ENCODE measurements at regions not wholly inside any gene's neighbourhood (a gene's known extent, or its start where the extent isn't known, plus 50 kb on each side); places are given as distances from the start of the nearest gene placed in this dataset.

DNA sequence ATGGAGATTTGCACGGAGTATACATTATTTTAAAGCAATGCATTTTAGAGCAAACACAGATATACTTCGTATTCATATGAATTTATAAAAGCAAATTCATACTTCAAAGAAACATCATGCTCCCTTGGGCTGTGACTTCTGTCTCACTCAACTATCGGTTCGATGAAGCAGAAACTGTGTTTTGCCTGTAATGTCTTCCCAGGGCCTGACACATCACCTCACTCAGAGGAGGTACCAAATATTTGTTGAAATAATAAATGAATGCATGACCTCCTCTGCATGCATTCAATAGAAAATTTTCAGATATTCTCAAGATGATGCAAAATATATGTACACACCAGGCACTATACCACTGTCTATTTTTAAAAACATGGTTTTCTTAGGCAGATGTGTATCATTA is 432.7 kb downstream of the EFNB2 start:
- TF ChIP-seq CTCF (IDR thresholded peaks at IDR 0.05) = no peak
- TF ChIP-seq POLR2A (IDR thresholded peaks at IDR 0.05) = no peak

Measured in thyroid gland (tissue), 4 donors.